IMR-90 (cell line): ENCODE measurements at regions not wholly inside any gene's neighbourhood (a gene's known extent, or its start where the extent isn't known, plus 50 kb on each side); places are given as distances from the start of the nearest gene placed in this dataset.

Experiments
- ATAC-seq: fragments of 200-7000 bp; cut with Tn5 transposase; 2 replicates; pipeline ENCODE4 v1.9.1; 2020; ENCODE audit warnings: low read depth, mild to moderate bottlenecking, moderate library complexity
- BruUV-seq: library from RNA; stranded (reverse); fragments of 400-500 nt; replicated peaks from 2 replicates; lab custom pipeline; 2021; lab: Mats Ljungman, UMichigan
- CTCF ChIA-PET: fragments of 300-600 bp; formaldehyde crosslinking; extraction: SDS; loops from one replicate; lab custom pipeline; 2021; ENCODE audit warnings: antibody characterized with exemption; lab: Yijun Ruan, JAX
- POLR2A ChIA-PET: fragments of 300-600 bp; sonication (Branson Sonifier 250); formaldehyde crosslinking; loops from one replicate; lab custom pipeline; 2022; ENCODE audit warnings: antibody characterized with exemption; ENCODE audit not compliant: unreplicated experiment; lab: Charles Lee
- DNase-seq: peaks from one replicate; pipeline ENCODE4 v3.0.0; 2013
- H2AFZ ChIP-seq: replicated peaks from 2 replicates; pipeline ENCODE3; 2013; ENCODE audit warnings: low read length, mild to moderate bottlenecking; ENCODE audit not compliant: poor library complexity
- H2AK5ac ChIP-seq: 2 replicates; pipeline ENCODE4 v1.6.1; 2013; ENCODE audit warnings: low read depth, low read length, inconsistent platforms
- H2AK9ac ChIP-seq: replicated peaks from 2 replicates; pipeline ENCODE3; 2013; ENCODE audit warnings: mild to moderate bottlenecking, low read depth, low read length, moderate library complexity; ENCODE audit not compliant: poor library complexity
- H2BK120ac ChIP-seq: 2 replicates; pipeline ENCODE4 v1.6.1; 2013; ENCODE audit warnings: low read depth, low read length, inconsistent platforms
- H2BK15ac ChIP-seq: 3 replicates; pipeline ENCODE4 v1.6.1; 2013; ENCODE audit warnings: low read depth, low read length, inconsistent platforms
- H2BK20ac ChIP-seq: 2 replicates; pipeline ENCODE4 v1.6.1; 2013; ENCODE audit warnings: low read depth, mild to moderate bottlenecking, inconsistent platforms, low read length, moderate library complexity
- H2BK5ac ChIP-seq: 2 replicates; pipeline ENCODE4 v1.6.1; 2013; ENCODE audit warnings: mild to moderate bottlenecking, low read depth, low read length, inconsistent platforms; ENCODE audit not compliant: poor library complexity, severe bottlenecking
- H3K14ac ChIP-seq: replicated peaks from 2 replicates; pipeline ENCODE4 v1.6.1; 2013; ENCODE audit warnings: low read depth, low read length, inconsistent platforms
- H3K18ac ChIP-seq: 2 replicates; pipeline ENCODE4 v1.6.1; 2013; ENCODE audit warnings: low read depth, low read length, control low read depth
- H3K23ac ChIP-seq: 2 replicates; pipeline ENCODE4 v1.6.1; 2013; ENCODE audit warnings: low read depth, low read length, inconsistent platforms
- H3K27ac ChIP-seq: 2 replicates; pipeline ENCODE4 v1.5.1; 2013; ENCODE audit warnings: mild to moderate bottlenecking, control low read depth, low read length; ENCODE audit not compliant: insufficient read depth
- H3K27me3 ChIP-seq: 2 replicates; pipeline ENCODE4 v1.6.1; 2013; ENCODE audit warnings: low read length; ENCODE audit not compliant: control insufficient read depth, insufficient read depth
- H3K36me3 ChIP-seq: 2 replicates; pipeline ENCODE4 v1.6.1; 2013; ENCODE audit warnings: low read length, mixed read lengths; ENCODE audit not compliant: control insufficient read depth, insufficient read depth
- H3K4ac ChIP-seq: 2 replicates; pipeline ENCODE4 v1.6.1; 2013; ENCODE audit warnings: low read depth, low read length, inconsistent platforms
- H3K4me1 ChIP-seq: 2 replicates; pipeline ENCODE4 v1.6.1; 2013; ENCODE audit warnings: low read length, mixed read lengths; ENCODE audit not compliant: control insufficient read depth, insufficient read depth
- H3K4me2 ChIP-seq: 2 replicates; pipeline ENCODE4 v1.6.1; 2013; ENCODE audit warnings: low read depth, mild to moderate bottlenecking, control low read depth, low read length, moderate library complexity
- H3K4me3 ChIP-seq: 2 replicates; pipeline ENCODE4 v1.5.1; 2013; ENCODE audit warnings: low read depth, mild to moderate bottlenecking, control low read depth, low read length, moderate library complexity; ENCODE audit not compliant: insufficient read depth
- H3K56ac ChIP-seq: 2 replicates; pipeline ENCODE4 v1.6.1; 2013; ENCODE audit warnings: low read length, inconsistent platforms; ENCODE audit not compliant: insufficient read depth; ENCODE audit errors: extremely low read depth
- H3K79me1 ChIP-seq, 2 experiments: 2 replicates each; pipeline ENCODE4 v1.6.1; 2013; ENCODE audit warnings: low read length in 2 of 2, inconsistent platforms in 1 of 2, low read depth in 1 of 2
- H3K9ac ChIP-seq: 2 replicates; pipeline ENCODE4 v1.6.1; 2013; ENCODE audit warnings: low read depth, low read length, control low read depth
- H3K9me1 ChIP-seq: 2 replicates; pipeline ENCODE4 v1.6.1; 2013; ENCODE audit warnings: low read length, inconsistent platforms; ENCODE audit not compliant: insufficient read depth
- H3K9me3 ChIP-seq: 2 replicates; pipeline ENCODE4 v1.6.1; 2013; ENCODE audit warnings: low read length; ENCODE audit not compliant: control insufficient read depth, insufficient read depth
- H4K20me1 ChIP-seq: 2 replicates; pipeline ENCODE4 v1.6.1; 2013; ENCODE audit warnings: low read length, inconsistent platforms; ENCODE audit not compliant: insufficient read depth
- H4K5ac ChIP-seq: 2 replicates; pipeline ENCODE4 v1.6.1; 2013; ENCODE audit warnings: mild to moderate bottlenecking, low read depth, low read length, control low read depth
- H4K8ac ChIP-seq, 2 experiments: 2 replicates each; pipeline ENCODE4 v1.6.1; 2013; ENCODE audit warnings: low read depth in 2 of 2, low read length in 2 of 2, control low read depth in 1 of 2, inconsistent platforms in 1 of 2
- H4K91ac ChIP-seq: 2 replicates; pipeline ENCODE4 v1.6.1; 2013; ENCODE audit warnings: low read depth, low read length, inconsistent platforms; ENCODE audit not compliant: insufficient read depth
- BHLHE40 ChIP-seq: fragments of 150-350 bp; IDR thresholded peaks from 2 replicates; pipeline ENCODE4 v1.6.1; 2016; ENCODE audit warnings: mild to moderate bottlenecking, low read depth, low read length
- CEBPB ChIP-seq: IDR thresholded peaks from 2 replicates; pipeline ENCODE4 v1.6.1; 2012; ENCODE audit warnings: low read depth, low read length, improper control_type of control experiment
- CHD1 ChIP-seq: IDR thresholded peaks from 2 replicates; pipeline ENCODE4 v1.6.1; 2012; ENCODE audit warnings: low read depth, low read length, improper control_type of control experiment
- FOS ChIP-seq: fragments of 150-350 bp; IDR thresholded peaks from 2 replicates; pipeline ENCODE4 v1.6.1; 2016; ENCODE audit warnings: low read depth, low read length
- MAFK ChIP-seq: IDR thresholded peaks from 2 replicates; pipeline ENCODE4 v1.6.1; 2012; ENCODE audit warnings: low read depth, low read length, improper control_type of control experiment
- MAZ ChIP-seq: IDR thresholded peaks from 2 replicates; pipeline ENCODE4 v1.6.1; 2012; ENCODE audit warnings: low read depth, mild to moderate bottlenecking, low read length, improper control_type of control experiment, moderate library complexity, borderline replicate concordance
- MXI1 ChIP-seq: IDR thresholded peaks from 2 replicates; pipeline ENCODE4 v1.6.1; 2012; ENCODE audit warnings: low read depth, mild to moderate bottlenecking, low read length, moderate library complexity, borderline replicate concordance
- NFE2L2 ChIP-seq: fragments of 150-350 bp; IDR thresholded peaks from 2 replicates; pipeline ENCODE4 v1.6.1; 2016; ENCODE audit warnings: low read depth, mild to moderate bottlenecking, low read length
- POLR2A ChIP-seq: IDR thresholded peaks from 2 replicates; pipeline ENCODE4 v1.6.1; 2012; ENCODE audit warnings: mild to moderate bottlenecking, low read depth, low read length
- RAD21 ChIP-seq: IDR thresholded peaks from 2 replicates; pipeline ENCODE4 v1.6.1; 2012; ENCODE audit warnings: low read length, improper control_type of control experiment
- RCOR1 ChIP-seq: IDR thresholded peaks from 2 replicates; pipeline ENCODE4 v1.6.1; 2012; ENCODE audit warnings: mild to moderate bottlenecking, low read length, improper control_type of control experiment; ENCODE audit not compliant: insufficient replicate concordance
- RFX5 ChIP-seq: IDR thresholded peaks from 2 replicates; pipeline ENCODE4 v1.8.0; 2012; ENCODE audit warnings: low read depth, mild to moderate bottlenecking, low read length, moderate library complexity
- SMC3 ChIP-seq: fragments of 150-350 bp; IDR thresholded peaks from 2 replicates; pipeline ENCODE4 v1.6.1; 2016; ENCODE audit warnings: low read depth, mild to moderate bottlenecking, antibody characterized with exemption, low read length, moderate library complexity
- WGBS, 2 experiments: methylation state at CpG; one replicate each; pipeline versions ENCODE4 v1.1.5 to v1.1.7; 2013; ENCODE audit warnings: missing lambda C conversion rate in 2 of 2; ENCODE audit not compliant: insufficient read length in 1 of 2; ENCODE audit errors: extremely low coverage in 2 of 2; 5-methylcytosine and 5-hydroxymethylcytosine counted together
- dilution Hi-C: fragments of 300-500 bp; cut with HindIII; formaldehyde crosslinking; loops from one replicate; pipeline ENCODE4 v1.14.3; 2018; ENCODE audit warnings: low sequenced_read_pairs; ENCODE audit not compliant: unreplicated experiment
- in situ Hi-C: fragments of 300-500 bp; cut with MboI; formaldehyde crosslinking; loops from 3 replicates; pipeline ENCODE4 v1.14.3; 2019; ENCODE audit warnings: low sequenced_read_pairs, inconsistent platforms, mixed read lengths
- intact Hi-C: fragments of 100-400 bp; cut with micrococcal nuclease; formaldehyde crosslinking; loops from 2 replicates; pipeline ENCODE4 v1.10.0; 2022
- TF ChIP-seq, protein P1 (sequence below): fragments of 150-350 bp; IDR thresholded peaks from 2 replicates; pipeline ENCODE4 v1.6.1; 2017; ENCODE audit warnings: mild to moderate bottlenecking, antibody characterized with exemption, low read length, low read depth
- TF ChIP-seq, protein P2 (sequence below): conservative IDR thresholded peaks from 2 replicates; pipeline ENCODE4 v1.5.1; 2012; ENCODE audit warnings: mild to moderate bottlenecking, low read depth, low read length, improper control_type of control experiment
- TF ChIP-seq, protein P3 (sequence below): fragments of 150-350 bp; IDR thresholded peaks from 2 replicates; pipeline ENCODE4 v1.6.1; 2016; ENCODE audit warnings: low read depth, mild to moderate bottlenecking, low read length, moderate library complexity, borderline replicate concordance

- Histone ChIP-seq H4K5ac (no peak overlapping the region), H3K14ac (no peak overlapping the region), H4K91ac (no peak overlapping the region), H3K9me1 (no peaks in the 10 kb centered on the region), H3K79me1 (no peaks in the 10 kb centered on the region), H3K56ac (no peak overlapping the region), H3K27me3 (no peaks in the 10 kb centered on the region), H3K4ac (no peak overlapping the region), H3K4me3 (no peak overlapping the region), H3K23ac (no peak overlapping the region), H3K36me3 (no peaks in the 10 kb centered on the region), H3K27ac (no peak overlapping the region), H2AFZ (no peak overlapping the region), H3K18ac (no peak overlapping the region), H2BK15ac (no peak overlapping the region), H2BK5ac (no peak overlapping the region), H2BK20ac (no peak overlapping the region), H2AK9ac (no peak overlapping the region), H3K4me2 (no peak overlapping the region), H3K4me1 (no peaks in the 10 kb centered on the region), H3K9me3 (no peaks in the 10 kb centered on the region), H3K9ac (no peak overlapping the region), H2BK120ac (no peak overlapping the region), H4K20me1 (no peaks in the 10 kb centered on the region), H4K8ac (no peak overlapping the region), H2AK5ac (no peak overlapping the region)
- ChIA-PET POLR2A (no interaction called here), CTCF (no interaction called here)
- intact Hi-C loops (no loop called here), in situ Hi-C loops (no loop called here), dilution Hi-C loops (no loop called here)
- no peak for TF ChIP-seq CEBPB
- TF ChIP-seq RAD21 = no peak
- TF ChIP-seq, protein P1, sequence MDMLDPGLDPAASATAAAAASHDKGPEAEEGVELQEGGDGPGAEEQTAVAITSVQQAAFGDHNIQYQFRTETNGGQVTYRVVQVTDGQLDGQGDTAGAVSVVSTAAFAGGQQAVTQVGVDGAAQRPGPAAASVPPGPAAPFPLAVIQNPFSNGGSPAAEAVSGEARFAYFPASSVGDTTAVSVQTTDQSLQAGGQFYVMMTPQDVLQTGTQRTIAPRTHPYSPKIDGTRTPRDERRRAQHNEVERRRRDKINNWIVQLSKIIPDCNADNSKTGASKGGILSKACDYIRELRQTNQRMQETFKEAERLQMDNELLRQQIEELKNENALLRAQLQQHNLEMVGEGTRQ = no peak
- TF ChIP-seq, protein P2, sequence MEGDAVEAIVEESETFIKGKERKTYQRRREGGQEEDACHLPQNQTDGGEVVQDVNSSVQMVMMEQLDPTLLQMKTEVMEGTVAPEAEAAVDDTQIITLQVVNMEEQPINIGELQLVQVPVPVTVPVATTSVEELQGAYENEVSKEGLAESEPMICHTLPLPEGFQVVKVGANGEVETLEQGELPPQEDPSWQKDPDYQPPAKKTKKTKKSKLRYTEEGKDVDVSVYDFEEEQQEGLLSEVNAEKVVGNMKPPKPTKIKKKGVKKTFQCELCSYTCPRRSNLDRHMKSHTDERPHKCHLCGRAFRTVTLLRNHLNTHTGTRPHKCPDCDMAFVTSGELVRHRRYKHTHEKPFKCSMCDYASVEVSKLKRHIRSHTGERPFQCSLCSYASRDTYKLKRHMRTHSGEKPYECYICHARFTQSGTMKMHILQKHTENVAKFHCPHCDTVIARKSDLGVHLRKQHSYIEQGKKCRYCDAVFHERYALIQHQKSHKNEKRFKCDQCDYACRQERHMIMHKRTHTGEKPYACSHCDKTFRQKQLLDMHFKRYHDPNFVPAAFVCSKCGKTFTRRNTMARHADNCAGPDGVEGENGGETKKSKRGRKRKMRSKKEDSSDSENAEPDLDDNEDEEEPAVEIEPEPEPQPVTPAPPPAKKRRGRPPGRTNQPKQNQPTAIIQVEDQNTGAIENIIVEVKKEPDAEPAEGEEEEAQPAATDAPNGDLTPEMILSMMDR = no peak
- no peak for TF ChIP-seq RFX5
- TF ChIP-seq, protein P3, sequence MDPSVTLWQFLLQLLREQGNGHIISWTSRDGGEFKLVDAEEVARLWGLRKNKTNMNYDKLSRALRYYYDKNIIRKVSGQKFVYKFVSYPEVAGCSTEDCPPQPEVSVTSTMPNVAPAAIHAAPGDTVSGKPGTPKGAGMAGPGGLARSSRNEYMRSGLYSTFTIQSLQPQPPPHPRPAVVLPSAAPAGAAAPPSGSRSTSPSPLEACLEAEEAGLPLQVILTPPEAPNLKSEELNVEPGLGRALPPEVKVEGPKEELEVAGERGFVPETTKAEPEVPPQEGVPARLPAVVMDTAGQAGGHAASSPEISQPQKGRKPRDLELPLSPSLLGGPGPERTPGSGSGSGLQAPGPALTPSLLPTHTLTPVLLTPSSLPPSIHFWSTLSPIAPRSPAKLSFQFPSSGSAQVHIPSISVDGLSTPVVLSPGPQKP = no peak
- no peak for TF ChIP-seq MAFK
- no peak for TF ChIP-seq NFE2L2
- TF ChIP-seq RCOR1 = no peak
- no peak for TF ChIP-seq SMC3
- TF ChIP-seq POLR2A = no peak
- TF ChIP-seq BHLHE40 = no peak
- TF ChIP-seq CHD1 = no peak
- TF ChIP-seq MXI1 = no peak
- TF ChIP-seq FOS = no peak
- TF ChIP-seq MAZ = no peak
- BruUV-seq = no TSS peak
- peak; percentile 2 for DNase-seq
- no CpG with 5 or more reads among the region's 5 CpGs for WGBS, 2 experiments
- no peak for ATAC-seq
Measured at GRCh38 chr1:80363689-80364475, 1357.4 kb upstream of the ADGRL4 start.
